Endothelial cell (in vitro differentiated cells): ENCODE measurements at regions not wholly inside any gene's neighbourhood (a gene's known extent, or its start where the extent isn't known, plus 50 kb on each side); places are given as distances from the start of the nearest gene placed in this dataset.

Experiments used
- DNase-seq: peaks from one replicate; pipeline ENCODE4 v3.0.0; 2021; ENCODE audit warnings: low spot score
- H3K27ac Mint-ChIP-seq: one replicate; pipeline ENCODE4 v1.8.0; 2021; ENCODE audit warnings: mixed read lengths, inconsistent platforms; ENCODE audit not compliant: unreplicated experiment
- H3K27me3 Mint-ChIP-seq: one replicate; pipeline ENCODE4 v1.8.0; 2021; ENCODE audit warnings: mild to moderate bottlenecking, moderate library complexity, mixed read lengths, inconsistent platforms; ENCODE audit not compliant: unreplicated experiment
- H3K36me3 Mint-ChIP-seq: one replicate; pipeline ENCODE4 v1.8.0; 2021; ENCODE audit warnings: mild to moderate bottlenecking, low read depth, mixed read lengths, inconsistent platforms; ENCODE audit not compliant: unreplicated experiment
- H3K4me1 Mint-ChIP-seq: one replicate; pipeline ENCODE4 v1.8.0; 2021; ENCODE audit warnings: mild to moderate bottlenecking, mixed read lengths, inconsistent platforms; ENCODE audit not compliant: unreplicated experiment
- H3K4me3 Mint-ChIP-seq: one replicate; pipeline ENCODE4 v1.8.0; 2021; ENCODE audit warnings: mild to moderate bottlenecking, mixed read lengths, inconsistent platforms; ENCODE audit not compliant: unreplicated experiment
- H3K9me3 Mint-ChIP-seq: one replicate; pipeline ENCODE4 v1.8.0; 2021; ENCODE audit warnings: mixed read lengths, inconsistent platforms; ENCODE audit not compliant: unreplicated experiment
- CTCF ChIP-seq: fragments of 200-600 bp; sonication (generic); IDR thresholded peaks from one replicate; pipeline ENCODE4 v1.5.0; 2021; ENCODE audit warnings: antibody characterized with exemption; ENCODE audit not compliant: unreplicated experiment

DNA sequence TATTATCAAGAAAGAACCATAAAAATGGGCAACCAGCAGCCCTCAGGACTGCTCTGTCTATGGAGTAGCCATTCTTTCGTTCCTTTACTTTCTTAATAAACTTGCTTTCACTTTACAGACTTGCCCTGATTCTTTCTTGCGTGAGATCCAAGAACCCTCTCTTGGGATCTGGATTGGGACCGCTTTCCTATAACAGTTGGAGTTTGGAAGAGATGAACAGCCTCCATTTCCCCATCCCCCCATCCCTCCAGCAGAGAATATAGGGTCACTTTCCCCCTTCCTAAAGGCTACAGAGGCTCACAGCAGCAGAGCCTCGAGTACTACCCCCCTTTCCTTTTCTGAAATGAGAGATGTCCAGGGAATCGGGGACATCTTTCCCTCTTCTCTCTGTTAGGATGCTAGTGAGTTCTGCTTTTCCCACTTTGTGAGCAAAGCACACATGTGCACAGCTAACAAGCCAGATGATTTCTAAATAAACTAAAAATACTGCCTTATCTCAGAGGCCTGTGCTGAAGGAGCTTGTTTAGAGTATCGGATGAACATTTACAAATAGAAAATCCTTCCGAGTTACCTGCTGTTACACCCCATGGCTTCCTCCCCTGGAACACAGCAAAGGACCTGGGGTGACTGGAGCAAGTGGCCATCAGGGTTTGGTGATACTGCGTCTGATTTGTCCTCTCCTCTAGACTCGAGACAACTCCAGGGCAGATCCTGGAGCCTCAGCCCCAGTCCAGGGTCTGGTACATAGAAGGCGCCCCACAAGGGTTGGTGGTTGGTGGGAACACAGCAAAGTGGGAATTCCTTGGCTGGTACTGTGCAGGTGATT lies 144.2 kb downstream of the SLC38A6 start:
- Mint-ChIP-seq H3K9me3 (no peaks in the 10 kb centered on the region), H3K4me3 (no peak overlapping the region), H3K27me3 (peaks cover 6% of the 10 kb centered on the region), H3K27ac (no peak overlapping the region), H3K36me3 (peaks cover 7% of the 10 kb centered on the region), H3K4me1 (peaks cover 8% of the 10 kb centered on the region)
- DNase-seq, result no peak
- no peak for TF ChIP-seq CTCF

GRCh38 chr14:61122862-61123261 lies 141.8 kb downstream of the SLC38A6 start:
- H3K4me1 Mint-ChIP-seq, result peaks cover 4% of the 10 kb centered on the region
- no peaks in the 10 kb centered on the region for H3K9me3 Mint-ChIP-seq
- H3K27me3 Mint-ChIP-seq, result no peaks in the 10 kb centered on the region
- no peak for TF ChIP-seq CTCF
- no peak overlapping the region for H3K27ac Mint-ChIP-seq
- no peak overlapping the region for H3K4me3 Mint-ChIP-seq
- H3K36me3 Mint-ChIP-seq, result peaks cover 5% of the 10 kb centered on the region
- no peak for DNase-seq

GRCh38 chr14:61121355-61121787 lies 140.3 kb downstream of the SLC38A6 start:
- Mint-ChIP-seq H3K4me1 (peaks cover 1% of the 10 kb centered on the region), H3K4me3 (no peak overlapping the region), H3K27me3 (no peaks in the 10 kb centered on the region), H3K27ac (no peak overlapping the region), H3K36me3 (peaks cover 9% of the 10 kb centered on the region), H3K9me3 (no peaks in the 10 kb centered on the region)
- TF ChIP-seq CTCF, result no peak
- DNase-seq, result no peak

GRCh38 chr14:61120576-61120975 lies 139.5 kb downstream of the SLC38A6 start:
- Mint-ChIP-seq H3K9me3 (no peaks in the 10 kb centered on the region), H3K4me1 (no peaks in the 10 kb centered on the region), H3K27me3 (no peaks in the 10 kb centered on the region), H3K36me3 (peaks cover 9% of the 10 kb centered on the region), H3K4me3 (no peak overlapping the region), H3K27ac (no peak overlapping the region)
- DNase-seq, result no peak
- TF ChIP-seq CTCF, result no peak

DNA sequence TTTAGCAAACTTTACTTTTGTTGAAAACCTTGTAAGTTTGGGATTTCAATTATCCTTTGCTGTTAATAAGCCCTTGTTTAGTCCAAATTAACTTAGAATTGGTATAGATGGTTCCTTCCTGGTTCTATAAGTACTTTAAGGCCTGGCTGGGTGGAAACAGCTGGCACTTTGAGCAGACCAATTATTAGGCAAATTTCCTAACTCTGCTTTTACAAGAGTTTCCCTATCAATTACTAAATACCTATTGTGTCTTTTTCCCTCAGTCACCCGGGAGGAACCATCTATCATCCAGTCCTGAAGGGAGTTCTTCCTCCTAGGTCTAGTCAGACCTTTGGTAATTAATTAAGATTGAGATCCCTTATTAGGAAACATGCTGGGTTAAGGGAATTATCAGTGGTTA lies 138.0 kb downstream of the SLC38A6 start:
- Mint-ChIP-seq H3K4me3 (no peak overlapping the region), H3K4me1 (no peaks in the 10 kb centered on the region), H3K27ac (no peak overlapping the region), H3K9me3 (peaks cover 7% of the 10 kb centered on the region), H3K36me3 (peaks cover 20% of the 10 kb centered on the region), H3K27me3 (no peaks in the 10 kb centered on the region)
- DNase-seq, result no peak
- TF ChIP-seq CTCF, result no peak
